Spinal cord (tissue), 9 donors: ENCODE measurements at regions not wholly inside any gene's neighbourhood (a gene's known extent, or its start where the extent isn't known, plus 50 kb on each side); places are given as distances from the start of the nearest gene placed in this dataset.
A peak's percentile ranks its signal among the peaks of the same experiment; 100 is the strongest.
"Not testable (repeated sequence)": the region's sequence is repeated elsewhere in the genome, so short reads cannot be mapped to it uniquely, and the experiment has no call there.

Experiments used
- DNase-seq, 6 donors: peaks; one replicate each; pipeline versions ENCODE4 v3.0.0 to v3.0.0-alpha.2; 2013 to 2015; ENCODE audit warnings: low spot score in 6 of 6, low read depth in 4 of 6
- H3K27ac ChIP-seq: one replicate; pipeline ENCODE4 v1.5.1; 2013; ENCODE audit warnings: low read depth, low read length, control low read depth
- H3K27me3 ChIP-seq: one replicate; pipeline ENCODE4 v1.6.1; 2013; ENCODE audit warnings: low read length; ENCODE audit not compliant: control insufficient read depth, insufficient read depth
- H3K36me3 ChIP-seq: one replicate; pipeline ENCODE4 v1.6.1; 2013; ENCODE audit warnings: low read length; ENCODE audit not compliant: control insufficient read depth, insufficient read depth
- H3K4me1 ChIP-seq: one replicate; pipeline ENCODE4 v1.6.1; 2013; ENCODE audit warnings: low read length; ENCODE audit not compliant: control insufficient read depth, insufficient read depth
- H3K4me3 ChIP-seq: one replicate; pipeline ENCODE4 v1.5.1; 2013; ENCODE audit warnings: low read depth, low read length, control low read depth
- H3K9me3 ChIP-seq: one replicate; pipeline ENCODE4 v1.6.1; 2013; ENCODE audit warnings: low read length; ENCODE audit not compliant: control insufficient read depth, insufficient read depth
- WGBS: methylation state at CpG from one replicate; pipeline ENCODE4 v1.1.5; 2013; ENCODE audit warnings: missing lambda C conversion rate; ENCODE audit not compliant: insufficient coverage; 5-methylcytosine and 5-hydroxymethylcytosine counted together
- donor health status: healthy.

GRCh38 chr10:78417425-78418370, 384.0 kb downstream of the RPS24 start:
- Histone ChIP-seq H3K4me3 (no peak overlapping the region), H3K36me3 (no peaks in the 10 kb centered on the region), H3K27me3 (no peaks in the 10 kb centered on the region), H3K4me1 (peaks cover 19% of the 10 kb centered on the region), H3K27ac (no peak overlapping the region), H3K9me3 (no peaks in the 10 kb centered on the region)
- WGBS = 94% methylated on average over 16 of the region's 16 CpGs
- no peak for DNase-seq

- Histone ChIP-seq H3K9me3 (peaks cover 1% of the 10 kb centered on the region), H3K4me3 (no peak overlapping the region), H3K4me1 (peaks cover 10% of the 10 kb centered on the region), H3K36me3 (no peaks in the 10 kb centered on the region), H3K27ac (no peak overlapping the region), H3K27me3 (no peaks in the 10 kb centered on the region)
- WGBS = 84% methylated on average over 7 of the region's 14 CpGs
- no peak for DNase-seq
Measured at GRCh38 chr10:78419481-78420265, 386.0 kb downstream of the RPS24 start.

GRCh38 chr10:78420946-78421735, 387.5 kb downstream of the RPS24 start:
- 49% methylated on average over 10 of the region's 16 CpGs for WGBS
- peak in 2 of 6 donors; percentile 76 to 90 for DNase-seq
- H3K9me3 ChIP-seq = peaks cover 4% of the 10 kb centered on the region
- peaks cover 10% of the 10 kb centered on the region for H3K4me1 ChIP-seq
- no peak overlapping the region for H3K27ac ChIP-seq
- no peak overlapping the region for H3K4me3 ChIP-seq
- no peaks in the 10 kb centered on the region for H3K36me3 ChIP-seq
- no peaks in the 10 kb centered on the region for H3K27me3 ChIP-seq

- not testable (repeated sequence) for DNase-seq, H3K36me3 ChIP-seq, H3K27ac ChIP-seq, H3K4me1 ChIP-seq, H3K27me3 ChIP-seq, H3K4me3 ChIP-seq, H3K9me3 ChIP-seq
- WGBS = 94% methylated on average over 1 of the region's 2 CpGs
Measured at GRCh38 chr10:78424050-78424449, 390.4 kb downstream of the RPS24 start.

GRCh38 chr10:78424723-78425122, 391.1 kb downstream of the RPS24 start:
- no peak for DNase-seq
- Histone ChIP-seq H3K9me3 (peaks cover 4% of the 10 kb centered on the region), H3K4me3 (no peak overlapping the region), H3K4me1 (peaks cover 10% of the 10 kb centered on the region), H3K27me3 (no peaks in the 10 kb centered on the region), H3K36me3 (no peaks in the 10 kb centered on the region), H3K27ac (no peak overlapping the region)
- no CpG with 5 or more reads among the region's 1 CpG for WGBS

- Histone ChIP-seq H3K4me1 (peaks cover 5% of the 10 kb centered on the region), H3K9me3 (peaks cover 4% of the 10 kb centered on the region), H3K27me3 (no peaks in the 10 kb centered on the region), H3K4me3 (no peak overlapping the region), H3K36me3 (no peaks in the 10 kb centered on the region), H3K27ac (no peak overlapping the region)
- DNase-seq = no peak
- WGBS = no CpG with 5 or more reads among the region's 3 CpGs
Measured at GRCh38 chr10:78426181-78426580, 392.5 kb downstream of the RPS24 start.

- Histone ChIP-seq H3K36me3 (no peaks in the 10 kb centered on the region), H3K9me3 (peaks cover 4% of the 10 kb centered on the region)
- 100% methylated on average over 1 of the region's 2 CpGs for WGBS
Measured at GRCh38 chr10:78427497-78428031, 393.9 kb downstream of the RPS24 start.

GRCh38 chr10:78428579-78428978, 394.9 kb downstream of the RPS24 start:
- Histone ChIP-seq H3K4me1 (peaks cover 8% of the 10 kb centered on the region), H3K4me3 (no peak overlapping the region), H3K36me3 (no peaks in the 10 kb centered on the region), H3K9me3 (peaks cover 4% of the 10 kb centered on the region), H3K27ac (no peak overlapping the region), H3K27me3 (no peaks in the 10 kb centered on the region)
- no peak for DNase-seq
- no CpG with 5 or more reads among the region's 2 CpGs for WGBS

More at GRCh38 chr10:78427497-78428031, 393.9 kb downstream of the RPS24 start:
- DNase-seq = no peak
- Histone ChIP-seq H3K27me3 (no peaks in the 10 kb centered on the region), H3K27ac (no peak overlapping the region), H3K4me3 (no peak overlapping the region), H3K4me1 (peaks cover under 1% of the 10 kb centered on the region)

- Histone ChIP-seq H3K4me3 (no peak overlapping the region), H3K4me1 (peaks cover 21% of the 10 kb centered on the region), H3K9me3 (no peaks in the 10 kb centered on the region), H3K36me3 (no peaks in the 10 kb centered on the region), H3K27ac (no peak overlapping the region), H3K27me3 (no peaks in the 10 kb centered on the region)
- DNase-seq = no peak
- WGBS = 71% methylated on average over 1 of the region's 3 CpGs
Measured at GRCh38 chr10:78429984-78430383, 396.3 kb downstream of the RPS24 start.
